NCI-H226 (cell line): ENCODE measurements at regions not wholly inside any gene's neighbourhood (a gene's known extent, or its start where the extent isn't known, plus 50 kb on each side); places are given as distances from the start of the nearest gene placed in this dataset.
"Not testable (repeated sequence)": the region's sequence is repeated elsewhere in the genome, so short reads cannot be mapped to it uniquely, and the experiment has no call there.

Experiments used
- DNase-seq: peaks from one replicate; pipeline ENCODE4 v3.0.0-alpha.2; 2015

GRCh38 chrX:63581906-63582305 lies 203.1 kb downstream of the ARHGEF9 start:
- DNase-seq, result no peak

DNA sequence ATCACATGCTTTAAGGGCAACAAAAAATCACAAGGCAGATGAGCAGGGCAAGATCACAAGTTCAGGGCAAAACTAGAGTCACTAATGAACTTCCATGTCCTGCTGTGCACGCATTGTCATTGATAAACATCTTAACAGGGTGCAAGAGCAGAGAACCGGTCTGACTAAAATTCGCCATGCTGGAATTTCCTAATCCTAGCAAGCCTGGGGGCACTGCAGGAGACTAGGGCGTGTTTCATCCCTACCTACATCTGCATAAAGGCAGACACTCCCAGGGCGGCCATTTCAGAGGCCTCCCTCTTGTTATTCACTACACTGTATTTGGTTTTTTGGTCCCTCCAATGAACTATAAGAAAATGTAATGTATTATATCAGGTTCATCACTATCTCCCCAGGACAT lies 203.6 kb downstream of the ARHGEF9 start:
- DNase-seq, result no peak

DNA sequence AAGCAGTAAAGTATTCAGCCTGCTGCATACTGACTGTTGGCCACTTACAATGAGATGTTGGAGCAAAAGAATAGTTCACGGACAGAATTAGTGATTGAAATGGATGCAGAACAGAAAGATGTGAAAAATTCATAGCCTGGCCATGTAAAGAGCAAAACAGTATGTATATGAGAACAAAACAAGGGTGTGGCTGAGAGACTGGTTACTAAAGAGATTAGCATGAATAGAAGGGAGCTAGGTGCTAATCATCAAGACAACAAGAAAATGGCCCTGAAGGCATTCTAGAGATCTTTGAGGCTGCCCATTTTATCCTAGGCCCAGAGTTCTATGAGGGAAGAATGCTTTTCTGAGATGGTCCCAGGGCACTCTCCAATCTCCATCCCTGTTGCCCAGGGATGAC lies 208.5 kb downstream of the ARHGEF9 start:
- DNase-seq, result no peak

- not testable (repeated sequence) for DNase-seq
These were observed 209.3 kb downstream of the ARHGEF9 start for GRCh38 chrX:63575700-63576099.

DNA sequence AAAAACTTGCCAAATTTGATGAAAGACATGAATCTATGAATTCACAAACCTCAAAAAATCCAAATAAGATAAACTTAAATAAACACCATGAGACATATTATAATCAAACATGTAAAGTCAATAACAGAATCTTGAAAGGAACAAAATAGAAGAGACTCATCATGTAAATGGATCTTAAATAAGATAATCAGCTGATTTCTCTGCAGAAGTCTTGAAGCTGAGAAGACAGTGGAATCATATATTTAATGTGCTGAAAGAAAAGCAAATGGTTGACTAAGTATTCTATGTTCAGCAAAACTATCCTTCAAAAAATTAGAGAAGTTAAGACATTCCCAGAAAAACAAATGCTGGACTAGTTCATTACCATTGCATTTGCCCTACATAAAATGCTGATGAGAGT lies 215.7 kb upstream of the SPIN4 start:
- no peak for DNase-seq

DNA sequence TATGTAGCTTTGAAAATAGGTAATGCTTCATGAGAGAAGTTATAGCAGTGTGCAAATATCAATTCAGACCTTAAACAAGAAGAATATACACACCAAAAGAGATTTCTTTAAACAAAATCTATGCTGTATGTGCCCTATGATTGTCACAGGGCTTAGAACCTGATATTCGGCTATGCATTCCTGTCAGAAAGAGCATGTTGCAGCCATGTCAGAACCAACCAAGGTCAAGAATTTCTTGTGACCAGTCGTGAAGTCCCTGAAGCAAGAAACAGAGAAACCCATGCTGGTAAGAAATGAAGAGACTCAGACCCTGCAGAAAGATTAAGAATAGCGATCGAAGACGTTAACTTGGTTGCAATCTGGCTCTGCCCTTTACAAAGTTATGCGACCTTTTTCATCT lies 210.3 kb upstream of the SPIN4 start:
- DNase-seq, result no peak

- peak; percentile 68 for DNase-seq
These were observed 209.6 kb upstream of the SPIN4 start for GRCh38 chrX:63560601-63561218.

DNA sequence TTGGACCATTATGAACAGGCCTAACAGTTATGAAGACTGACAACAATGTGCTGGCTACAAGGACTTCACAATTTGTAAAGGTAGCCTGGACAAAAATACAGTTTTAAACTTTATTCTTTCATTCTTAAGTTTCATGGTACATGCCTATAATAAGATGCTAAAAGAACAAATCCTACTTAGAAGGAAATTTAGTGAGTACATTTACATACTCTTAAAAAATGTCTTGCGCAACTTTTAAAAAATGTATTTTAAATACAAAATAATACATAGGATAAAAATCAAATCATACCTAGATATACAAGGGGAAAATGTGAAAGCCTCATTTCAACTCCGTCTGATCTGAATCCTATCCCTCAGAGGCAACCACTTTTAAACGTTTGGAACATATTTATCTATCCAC lies 200.7 kb upstream of the SPIN4 start:
- DNase-seq, result no peak

DNA sequence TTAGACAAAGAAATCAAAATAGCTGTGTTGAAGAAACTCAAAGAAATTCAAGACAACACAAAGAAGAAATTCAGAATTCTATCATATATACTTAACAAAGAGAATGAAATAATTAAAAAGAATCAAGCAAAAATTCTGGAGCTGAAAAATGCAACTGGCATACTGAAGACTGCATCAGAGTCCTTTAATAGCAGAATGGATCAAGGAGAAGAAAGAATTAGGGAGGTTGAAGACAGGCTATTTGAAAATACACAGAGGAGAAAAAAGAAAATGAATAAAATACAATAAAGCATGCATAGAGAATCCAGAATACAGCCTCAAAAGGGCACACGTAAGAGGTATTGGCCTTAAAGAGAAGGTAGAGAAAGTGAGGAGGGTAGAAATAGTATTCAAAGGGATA lies 179.5 kb upstream of the SPIN4 start:
- DNase-seq, result no peak

DNA sequence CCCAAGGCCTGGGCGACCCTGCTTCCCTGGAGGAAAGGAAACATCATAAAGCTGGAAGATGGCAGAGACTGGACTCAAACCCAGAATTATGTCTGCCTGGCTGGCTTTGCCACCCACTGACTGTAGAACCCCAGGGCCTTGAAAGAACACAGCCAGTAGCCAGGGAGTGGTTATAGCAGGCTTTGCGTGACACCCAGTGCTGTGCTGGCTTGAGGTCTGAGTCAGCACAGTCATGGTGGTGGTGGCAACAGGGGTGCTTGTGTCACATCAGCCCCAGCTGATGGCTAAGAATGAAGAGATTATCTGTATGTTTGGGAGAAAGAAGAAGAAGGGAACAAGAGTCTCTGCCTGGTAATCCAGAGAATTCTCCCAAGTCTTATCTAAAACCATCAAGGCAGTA lies 178.8 kb upstream of the SPIN4 start:
- no peak for DNase-seq

DNA sequence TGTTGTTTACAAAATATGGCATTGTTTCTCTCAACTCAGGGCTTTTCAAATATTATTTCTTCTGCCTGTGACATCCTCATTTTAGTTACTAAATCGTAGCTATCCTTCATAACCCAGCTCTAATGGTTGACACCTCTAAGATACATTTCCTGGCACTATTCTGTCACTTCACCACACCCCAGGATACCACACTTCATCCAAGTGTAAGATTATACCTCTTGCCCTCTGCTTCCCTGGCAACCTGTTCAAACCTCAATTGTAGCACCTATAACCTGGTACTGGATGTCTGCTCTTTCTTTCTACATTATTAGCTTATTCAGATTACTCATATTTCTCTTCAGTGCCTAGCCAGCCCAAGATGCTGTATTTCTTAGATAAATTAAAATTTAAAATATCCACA lies 175.7 kb upstream of the SPIN4 start:
- DNase-seq, result no peak

- no peak for DNase-seq
These were observed 174.4 kb upstream of the SPIN4 start for GRCh38 chrX:63525491-63525890.

DNA sequence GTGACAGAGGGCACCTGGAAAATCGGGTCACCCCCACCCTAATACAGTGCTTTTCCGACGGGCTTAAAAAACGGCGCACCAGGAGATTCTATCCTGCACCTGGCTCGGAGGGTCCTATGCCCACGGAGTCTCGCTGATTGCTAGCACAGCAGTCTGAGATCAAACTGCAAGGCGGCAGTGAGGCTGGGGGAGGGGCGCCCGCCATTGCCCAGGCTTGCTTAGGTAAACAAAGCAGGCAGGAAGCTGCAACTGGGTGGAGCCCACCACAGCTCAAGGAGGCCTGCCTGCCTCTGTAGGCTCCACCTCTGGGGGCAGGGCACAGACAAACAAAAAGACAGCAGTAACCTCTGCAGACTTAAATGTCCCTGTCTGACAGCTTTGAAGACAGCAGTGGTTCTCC lies 168.2 kb upstream of the SPIN4 start:
- DNase-seq, result not testable (repeated sequence)

DNA sequence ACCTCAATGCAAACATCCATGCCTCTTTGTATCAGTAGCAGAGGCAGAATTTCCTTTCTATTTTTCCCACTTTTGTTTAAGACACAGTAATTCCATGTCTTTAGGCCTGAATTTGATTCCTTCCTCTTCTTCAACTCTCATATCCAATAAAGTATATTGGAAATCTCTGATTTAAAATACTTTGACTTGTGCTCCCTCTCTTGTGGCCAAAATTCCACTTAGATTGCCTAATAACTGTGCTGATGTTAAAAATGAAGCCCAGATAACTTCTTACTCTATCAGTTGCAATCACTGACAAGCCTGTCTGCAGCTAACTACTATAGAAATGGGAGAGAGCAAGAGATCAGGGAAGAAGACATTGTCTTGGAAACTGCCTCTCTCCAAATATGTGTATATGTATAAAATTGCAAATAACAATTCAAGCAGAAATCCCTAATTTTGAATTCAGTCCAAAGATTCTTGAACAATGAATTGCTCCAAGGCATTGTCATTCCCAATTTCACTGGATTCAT lies 163.5 kb upstream of the SPIN4 start:
- no peak for DNase-seq

GRCh38 chrX:63513825-63514568 lies 162.9 kb upstream of the SPIN4 start:
- peak; percentile 66 for DNase-seq

DNA sequence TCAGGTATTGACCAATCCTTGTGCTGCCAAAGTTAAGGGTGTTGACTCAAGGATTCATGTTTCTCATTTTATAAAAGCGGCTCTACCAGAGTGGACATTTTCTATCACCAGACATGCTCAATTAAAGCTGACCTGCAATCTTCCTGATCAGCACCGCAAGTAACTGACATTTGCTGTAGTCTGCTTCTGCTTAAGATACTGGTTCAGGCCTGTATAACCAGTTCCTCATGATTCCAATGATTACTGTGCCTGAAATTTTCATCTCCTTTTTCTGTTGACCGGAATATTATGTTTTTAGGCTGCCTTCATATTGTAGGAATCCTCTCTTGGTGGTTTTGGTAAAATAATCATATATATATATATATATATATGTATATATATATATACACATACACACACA lies 160.2 kb upstream of the SPIN4 start:
- DNase-seq, result no peak

- no peak for DNase-seq
These were observed 157.5 kb upstream of the SPIN4 start for GRCh38 chrX:63508668-63509067.

GRCh38 chrX:63506320-63506719 lies 155.2 kb upstream of the SPIN4 start:
- no peak for DNase-seq

DNA sequence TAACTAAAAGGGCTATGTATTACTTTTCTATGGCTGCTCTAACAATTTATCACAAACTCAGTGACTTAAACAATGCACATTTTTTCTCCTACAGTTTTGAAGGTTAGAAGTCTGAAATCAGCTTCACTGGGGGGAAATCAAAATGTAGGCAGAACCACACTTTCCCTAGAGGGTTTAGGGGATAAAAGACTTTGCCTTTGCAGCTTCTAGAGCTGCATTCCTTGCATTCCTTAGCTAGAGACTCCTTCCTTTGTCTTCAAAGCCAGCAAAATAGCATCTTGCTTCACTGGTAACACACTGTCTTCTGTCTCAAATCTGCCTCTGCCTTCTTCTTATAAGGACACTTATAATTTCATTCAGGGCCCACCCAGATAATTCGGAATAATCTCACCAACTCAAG lies 152.4 kb upstream of the SPIN4 start:
- DNase-seq, result peak; percentile 62

DNA sequence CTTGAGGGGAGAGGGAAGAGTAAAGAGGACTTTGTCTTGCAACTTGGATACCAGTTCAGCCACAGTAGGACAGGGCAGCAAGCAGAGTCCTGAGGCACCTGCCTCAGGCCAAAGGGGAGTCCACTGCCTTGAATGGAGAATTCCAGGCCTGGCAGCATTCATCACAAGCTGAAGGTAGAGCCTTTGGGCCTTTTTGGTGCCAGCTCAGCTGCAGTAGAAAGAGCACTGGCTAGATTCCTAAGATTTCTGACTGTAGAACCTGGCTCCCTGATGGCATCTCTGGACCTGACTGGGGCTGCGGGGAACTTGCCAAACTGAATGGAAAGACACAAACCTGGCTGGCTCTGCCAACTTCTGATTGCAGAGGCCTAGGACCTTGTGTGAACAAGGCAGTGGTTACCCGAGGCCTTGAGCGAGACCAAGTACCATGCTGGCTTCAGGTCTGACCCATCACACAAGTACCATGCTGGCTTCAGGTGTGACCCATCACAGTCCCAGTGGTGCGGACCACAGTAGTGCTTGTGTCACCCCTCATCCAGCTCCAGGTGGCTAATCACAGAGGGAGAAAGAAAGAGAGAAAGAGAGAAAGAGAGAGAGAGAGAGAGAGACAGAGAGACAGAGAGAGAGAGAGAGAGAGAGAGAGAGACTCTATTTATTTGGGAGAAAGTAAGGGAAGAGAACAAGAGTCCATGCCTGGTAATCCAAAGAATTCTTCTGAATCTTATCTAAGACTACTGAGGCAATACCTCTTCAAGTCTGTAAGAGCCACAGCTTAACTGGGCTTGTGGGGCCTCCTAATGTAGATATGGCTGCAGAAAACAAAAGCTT lies 137.6 kb upstream of the SPIN4 start:
- no peak for DNase-seq

DNA sequence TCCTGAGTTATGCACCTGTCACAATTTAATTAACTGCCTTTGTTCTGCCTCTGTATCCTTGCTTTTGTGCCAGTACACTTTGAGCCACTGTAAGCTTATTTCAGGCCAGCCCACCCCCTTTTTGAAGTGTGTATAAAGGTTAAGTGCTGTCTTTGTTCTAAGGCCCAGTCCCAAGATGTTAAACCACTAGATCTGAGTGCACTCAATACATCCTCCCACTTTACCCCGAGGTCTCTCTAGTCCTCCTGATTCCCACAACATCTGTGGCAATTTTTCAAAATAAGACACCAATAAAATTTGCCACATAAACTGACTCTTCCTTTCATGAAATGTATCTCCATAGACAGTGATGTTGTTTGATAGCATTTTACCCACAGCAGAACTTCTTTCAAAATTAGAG lies 124.1 kb upstream of the SPIN4 start:
- peak; percentile 2 for DNase-seq

GRCh38 chrX:63471004-63471403 lies 119.9 kb upstream of the SPIN4 start:
- DNase-seq, result no peak

- DNase-seq, result no peak
These were observed 119.4 kb upstream of the SPIN4 start for GRCh38 chrX:63470506-63470905.

GRCh38 chrX:63466690-63467089 lies 115.6 kb upstream of the SPIN4 start:
- no peak for DNase-seq
